ENCODE measurements at regions not wholly inside any gene's neighbourhood (a gene's known extent, or its start where the extent isn't known, plus 50 kb on each side); places are given as distances from the start of the nearest gene placed in this dataset.

DNA sequence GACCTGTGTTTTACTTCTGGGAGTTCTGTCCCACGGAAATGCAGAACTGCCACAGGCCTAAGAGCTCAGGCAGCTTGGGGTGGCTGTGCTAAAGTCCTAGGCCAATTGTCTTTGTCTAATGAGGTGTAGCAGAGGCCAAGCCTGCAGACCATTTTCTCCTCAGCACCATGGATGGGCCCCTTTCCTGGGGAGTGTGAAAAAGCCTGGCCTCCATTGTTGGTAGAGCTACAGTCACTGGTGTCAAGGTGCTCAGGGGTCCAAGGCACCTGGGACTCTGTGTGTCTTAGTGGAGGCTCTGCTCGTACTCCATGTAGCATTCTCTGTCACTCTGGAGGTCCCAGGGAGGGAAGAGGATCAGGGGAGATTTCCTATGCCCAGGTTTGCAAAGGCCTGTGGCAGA is 329.6 kb downstream of the SLITRK5 start:
- TF ChIP-seq, protein P1, sequence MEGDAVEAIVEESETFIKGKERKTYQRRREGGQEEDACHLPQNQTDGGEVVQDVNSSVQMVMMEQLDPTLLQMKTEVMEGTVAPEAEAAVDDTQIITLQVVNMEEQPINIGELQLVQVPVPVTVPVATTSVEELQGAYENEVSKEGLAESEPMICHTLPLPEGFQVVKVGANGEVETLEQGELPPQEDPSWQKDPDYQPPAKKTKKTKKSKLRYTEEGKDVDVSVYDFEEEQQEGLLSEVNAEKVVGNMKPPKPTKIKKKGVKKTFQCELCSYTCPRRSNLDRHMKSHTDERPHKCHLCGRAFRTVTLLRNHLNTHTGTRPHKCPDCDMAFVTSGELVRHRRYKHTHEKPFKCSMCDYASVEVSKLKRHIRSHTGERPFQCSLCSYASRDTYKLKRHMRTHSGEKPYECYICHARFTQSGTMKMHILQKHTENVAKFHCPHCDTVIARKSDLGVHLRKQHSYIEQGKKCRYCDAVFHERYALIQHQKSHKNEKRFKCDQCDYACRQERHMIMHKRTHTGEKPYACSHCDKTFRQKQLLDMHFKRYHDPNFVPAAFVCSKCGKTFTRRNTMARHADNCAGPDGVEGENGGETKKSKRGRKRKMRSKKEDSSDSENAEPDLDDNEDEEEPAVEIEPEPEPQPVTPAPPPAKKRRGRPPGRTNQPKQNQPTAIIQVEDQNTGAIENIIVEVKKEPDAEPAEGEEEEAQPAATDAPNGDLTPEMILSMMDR (tag by site-specific recombination; IDR thresholded peaks at IDR 0.05), result no peak
- TF ChIP-seq ZBTB7A (tag by site-specific recombination; IDR thresholded peaks at IDR 0.05; ENCODE audit: low read depth), result no peak
- no peak for TF ChIP-seq ZNF747 (tag by site-specific recombination; IDR thresholded peaks at IDR 0.05)
- TF ChIP-seq TCF7L2 (IDR thresholded peaks at IDR 0.05; ENCODE audit: borderline replicate concordance, low read depth, low read length), result no peak
- TF ChIP-seq, protein P2, sequence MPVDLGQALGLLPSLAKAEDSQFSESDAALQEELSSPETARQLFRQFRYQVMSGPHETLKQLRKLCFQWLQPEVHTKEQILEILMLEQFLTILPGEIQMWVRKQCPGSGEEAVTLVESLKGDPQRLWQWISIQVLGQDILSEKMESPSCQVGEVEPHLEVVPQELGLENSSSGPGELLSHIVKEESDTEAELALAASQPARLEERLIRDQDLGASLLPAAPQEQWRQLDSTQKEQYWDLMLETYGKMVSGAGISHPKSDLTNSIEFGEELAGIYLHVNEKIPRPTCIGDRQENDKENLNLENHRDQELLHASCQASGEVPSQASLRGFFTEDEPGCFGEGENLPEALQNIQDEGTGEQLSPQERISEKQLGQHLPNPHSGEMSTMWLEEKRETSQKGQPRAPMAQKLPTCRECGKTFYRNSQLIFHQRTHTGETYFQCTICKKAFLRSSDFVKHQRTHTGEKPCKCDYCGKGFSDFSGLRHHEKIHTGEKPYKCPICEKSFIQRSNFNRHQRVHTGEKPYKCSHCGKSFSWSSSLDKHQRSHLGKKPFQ (tag by site-specific recombination; IDR thresholded peaks at IDR 0.05), result no peak

Data from HEK293 (cell line).